Central memory CD8-positive, alpha-beta T cell (primary cell): ENCODE measurements at regions not wholly inside any gene's neighbourhood (a gene's known extent, or its start where the extent isn't known, plus 50 kb on each side); places are given as distances from the start of the nearest gene placed in this dataset.
"Not testable (repeated sequence)": the region's sequence is repeated elsewhere in the genome, so short reads cannot be mapped to it uniquely, and the experiment has no call there.

Source experiments
- ATAC-seq: fragments of 150-1000 bp; cut with Tn5 transposase; replicated peaks from 2 replicates; pipeline ENCODE4 v1.10.0; 2022; ENCODE audit warnings: mild to moderate bottlenecking, moderate FRiP score, moderate number of reproducible peaks; ENCODE audit not compliant: poor library complexity, severe bottlenecking; ENCODE audit errors: extremely low read depth
- DNase-seq, 2 donors: peaks; one replicate each; pipeline ENCODE4 v3.0.0; 2021; ENCODE audit warnings: low spot score in 2 of 2
- H3K27ac Mint-ChIP-seq: one replicate; pipeline ENCODE4 v1.8.0; 2022; ENCODE audit warnings: low read depth, mild to moderate bottlenecking, moderate library complexity, mixed read lengths
- H3K27me3 Mint-ChIP-seq: one replicate; pipeline ENCODE4 v1.8.0; 2022; ENCODE audit warnings: mixed read lengths
- H3K36me3 Mint-ChIP-seq: one replicate; pipeline ENCODE4 v1.8.0; 2022; ENCODE audit warnings: mild to moderate bottlenecking, moderate library complexity, mixed read lengths; ENCODE audit not compliant: insufficient read depth
- H3K4me1 Mint-ChIP-seq: one replicate; pipeline ENCODE4 v1.8.0; 2022; ENCODE audit warnings: mixed read lengths
- H3K4me3 Mint-ChIP-seq: one replicate; pipeline ENCODE4 v1.8.0; 2022; ENCODE audit warnings: mild to moderate bottlenecking, moderate library complexity, mixed read lengths
- H3K9me3 Mint-ChIP-seq: one replicate; pipeline ENCODE4 v1.8.0; 2022; ENCODE audit warnings: mixed read lengths

- ATAC-seq (no peak), DNase-seq (no peak)
- H3K27me3 Mint-ChIP-seq: peaks cover 82% of the 10 kb centered on the region
- no peaks in the 10 kb centered on the region for H3K4me1 Mint-ChIP-seq
- no peak overlapping the region for H3K4me3 Mint-ChIP-seq
- H3K27ac Mint-ChIP-seq: no peak overlapping the region
- H3K9me3 Mint-ChIP-seq: no peaks in the 10 kb centered on the region
- no peaks in the 10 kb centered on the region for H3K36me3 Mint-ChIP-seq
These were observed 52.6 kb upstream of the ICA1 start for GRCh38 chr7:8314566-8314965.

GRCh38 chr7:8319115-8319514 is 57.1 kb upstream of the ICA1 start:
- no peak for DNase-seq
- Mint-ChIP-seq H3K4me3 (no peak overlapping the region), H3K36me3 (no peaks in the 10 kb centered on the region), H3K27ac (no peak overlapping the region), H3K9me3 (no peaks in the 10 kb centered on the region), H3K4me1 (no peaks in the 10 kb centered on the region), H3K27me3 (peaks cover 62% of the 10 kb centered on the region)
- no peak for ATAC-seq

- Mint-ChIP-seq H3K4me3 (no peak overlapping the region), H3K27me3 (peaks cover 60% of the 10 kb centered on the region), H3K27ac (no peak overlapping the region), H3K4me1 (no peaks in the 10 kb centered on the region), H3K9me3 (no peaks in the 10 kb centered on the region), H3K36me3 (no peaks in the 10 kb centered on the region)
- DNase-seq (no peak), ATAC-seq (no peak)
These were observed 58.2 kb upstream of the ICA1 start for GRCh38 chr7:8320174-8320573.

GRCh38 chr7:8321312-8321711 is 59.3 kb upstream of the ICA1 start:
- no peaks in the 10 kb centered on the region for H3K9me3 Mint-ChIP-seq
- no peaks in the 10 kb centered on the region for H3K36me3 Mint-ChIP-seq
- H3K27me3 Mint-ChIP-seq: peaks cover 57% of the 10 kb centered on the region
- H3K4me1 Mint-ChIP-seq: no peaks in the 10 kb centered on the region
- ATAC-seq (no peak), DNase-seq (no peak)
- H3K27ac Mint-ChIP-seq: no peak overlapping the region
- no peak overlapping the region for H3K4me3 Mint-ChIP-seq

- ATAC-seq (no peak), DNase-seq (no peak)
- peaks cover 57% of the 10 kb centered on the region for H3K27me3 Mint-ChIP-seq
- no peaks in the 10 kb centered on the region for H3K4me1 Mint-ChIP-seq
- H3K4me3 Mint-ChIP-seq: no peak overlapping the region
- no peaks in the 10 kb centered on the region for H3K9me3 Mint-ChIP-seq
- no peaks in the 10 kb centered on the region for H3K36me3 Mint-ChIP-seq
- no peak overlapping the region for H3K27ac Mint-ChIP-seq
These were observed 60.7 kb upstream of the ICA1 start for GRCh38 chr7:8322667-8323066.

- no peaks in the 10 kb centered on the region for H3K9me3 Mint-ChIP-seq
- DNase-seq: no peak
- H3K36me3 Mint-ChIP-seq: no peaks in the 10 kb centered on the region
- H3K27me3 Mint-ChIP-seq: peaks cover 51% of the 10 kb centered on the region
- no peaks in the 10 kb centered on the region for H3K4me1 Mint-ChIP-seq
- no peak overlapping the region for H3K4me3 Mint-ChIP-seq
- no peak overlapping the region for H3K27ac Mint-ChIP-seq
- ATAC-seq: no peak
These were observed 63.1 kb upstream of the ICA1 start for GRCh38 chr7:8325067-8325466.

- Mint-ChIP-seq H3K9me3 (no peaks in the 10 kb centered on the region), H3K4me3 (no peak overlapping the region), H3K36me3 (no peaks in the 10 kb centered on the region), H3K27ac (no peak overlapping the region), H3K4me1 (no peaks in the 10 kb centered on the region), H3K27me3 (peaks cover 65% of the 10 kb centered on the region)
- ATAC-seq (no peak), DNase-seq (no peak)
These were observed 65.2 kb upstream of the ICA1 start for GRCh38 chr7:8327199-8327598.

GRCh38 chr7:8338206-8338605 is 76.2 kb upstream of the ICA1 start:
- Mint-ChIP-seq H3K27me3 (peaks cover 49% of the 10 kb centered on the region), H3K4me1 (no peaks in the 10 kb centered on the region), H3K4me3 (no peak overlapping the region), H3K36me3 (no peaks in the 10 kb centered on the region), H3K27ac (no peak overlapping the region), H3K9me3 (no peaks in the 10 kb centered on the region)
- ATAC-seq (no peak), DNase-seq (no peak)

GRCh38 chr7:8343556-8343955 is 81.6 kb upstream of the ICA1 start:
- no peaks in the 10 kb centered on the region for H3K9me3 Mint-ChIP-seq
- H3K4me3 Mint-ChIP-seq: no peak overlapping the region
- DNase-seq (no peak), ATAC-seq (no peak)
- H3K4me1 Mint-ChIP-seq: no peaks in the 10 kb centered on the region
- H3K36me3 Mint-ChIP-seq: no peaks in the 10 kb centered on the region
- H3K27ac Mint-ChIP-seq: no peak overlapping the region
- H3K27me3 Mint-ChIP-seq: peaks cover 43% of the 10 kb centered on the region

GRCh38 chr7:8347395-8347794 is 85.4 kb upstream of the ICA1 start:
- H3K4me1 Mint-ChIP-seq, H3K36me3 Mint-ChIP-seq, H3K4me3 Mint-ChIP-seq, DNase-seq, H3K27ac Mint-ChIP-seq, H3K9me3 Mint-ChIP-seq, ATAC-seq: not testable (repeated sequence)
- H3K27me3 Mint-ChIP-seq: peaks cover 39% of the 10 kb centered on the region

- not testable (repeated sequence) for ATAC-seq, H3K36me3 Mint-ChIP-seq, H3K27ac Mint-ChIP-seq, DNase-seq, H3K4me3 Mint-ChIP-seq, H3K4me1 Mint-ChIP-seq, H3K9me3 Mint-ChIP-seq
- H3K27me3 Mint-ChIP-seq: peaks cover 34% of the 10 kb centered on the region
These were observed 81.8 kb upstream of the NXPH1 start for GRCh38 chr7:8351654-8352053.

GRCh38 chr7:8353991-8354390 is 79.4 kb upstream of the NXPH1 start:
- H3K27ac Mint-ChIP-seq: no peak overlapping the region
- no peaks in the 10 kb centered on the region for H3K4me1 Mint-ChIP-seq
- H3K27me3 Mint-ChIP-seq: peaks cover 39% of the 10 kb centered on the region
- DNase-seq: no peak
- no peaks in the 10 kb centered on the region for H3K36me3 Mint-ChIP-seq
- H3K9me3 Mint-ChIP-seq: no peaks in the 10 kb centered on the region
- ATAC-seq: no peak
- H3K4me3 Mint-ChIP-seq: no peak overlapping the region

GRCh38 chr7:8354503-8354902 is 78.9 kb upstream of the NXPH1 start:
- no peak overlapping the region for H3K27ac Mint-ChIP-seq
- DNase-seq: no peak
- no peaks in the 10 kb centered on the region for H3K9me3 Mint-ChIP-seq
- no peak overlapping the region for H3K4me3 Mint-ChIP-seq
- no peak for ATAC-seq
- H3K36me3 Mint-ChIP-seq: no peaks in the 10 kb centered on the region
- peaks cover 34% of the 10 kb centered on the region for H3K27me3 Mint-ChIP-seq
- H3K4me1 Mint-ChIP-seq: no peaks in the 10 kb centered on the region

GRCh38 chr7:8356071-8356470 is 77.3 kb upstream of the NXPH1 start:
- H3K27me3 Mint-ChIP-seq: peaks cover 30% of the 10 kb centered on the region
- H3K4me3 Mint-ChIP-seq: no peak overlapping the region
- no peaks in the 10 kb centered on the region for H3K36me3 Mint-ChIP-seq
- no peaks in the 10 kb centered on the region for H3K4me1 Mint-ChIP-seq
- no peaks in the 10 kb centered on the region for H3K9me3 Mint-ChIP-seq
- ATAC-seq (no peak), DNase-seq (no peak)
- no peak overlapping the region for H3K27ac Mint-ChIP-seq
